Endothelial cell of umbilical vein (primary cell): ENCODE measurements at regions not wholly inside any gene's neighbourhood (a gene's known extent, or its start where the extent isn't known, plus 50 kb on each side); places are given as distances from the start of the nearest gene placed in this dataset.

Experiments
- BruUV-seq: library from RNA; stranded (reverse); fragments of 400-500 nt; replicated peaks from 2 replicates; lab custom pipeline; 2021; lab: Mats Ljungman, UMichigan
- CTCF ChIA-PET: fragments of 300-600, 350-600 bp; sonication (Branson Sonifier 250); formaldehyde crosslinking; loops from one replicate; lab custom pipeline; 2021; ENCODE audit warnings: antibody characterized with exemption, inconsistent platforms; lab: Charles Lee
- POLR2A ChIA-PET: fragments of 300-600, 350-600 bp; sonication (Branson Sonifier 250); formaldehyde crosslinking; loops from one replicate; lab custom pipeline; 2021; ENCODE audit warnings: antibody characterized with exemption, inconsistent platforms; lab: Charles Lee
- DNase-seq: peaks from one replicate; pipeline ENCODE4 v3.0.0-alpha.2; 2011; ENCODE audit warnings: low read depth, low spot score
- FAIRE-seq: peaks from 2 replicates; lab custom pipeline; 2011; peaks lifted over from hg19 to GRCh38; lab: Jason Lieb, UNC
- H2AFZ ChIP-seq: 2 replicates; pipeline ENCODE4 v1.6.0; 2012; ENCODE audit warnings: low read depth, low read length, control low read depth, inconsistent platforms
- H3K27ac ChIP-seq: 2 replicates; pipeline ENCODE4 v1.5.1; 2011; ENCODE audit warnings: low read depth, mild to moderate bottlenecking, control low read depth, low read length, moderate library complexity; ENCODE audit not compliant: insufficient read depth
- H3K27me3 ChIP-seq, 2 experiments: 2 replicates each; pipeline versions ENCODE4 v1.6.0 to v1.6.1; 2011; ENCODE audit warnings: low read length in 2 of 2, mixed read lengths in 1 of 2; ENCODE audit not compliant: control insufficient read depth in 2 of 2, insufficient read depth in 2 of 2
- H3K36me3 ChIP-seq, 2 experiments: 2 replicates in 1 of 2; 3 replicates in 1 of 2; pipeline ENCODE4 v1.5.1; 2011; ENCODE audit warnings: low read length in 2 of 2, mild to moderate bottlenecking in 1 of 2, moderate library complexity in 1 of 2; ENCODE audit not compliant: control insufficient read depth in 2 of 2, insufficient read depth in 2 of 2; ENCODE audit errors: extremely low read depth in 1 of 2
- H3K4me1 ChIP-seq: 3 replicates; pipeline ENCODE4 v1.5.1; 2011; ENCODE audit warnings: mild to moderate bottlenecking, low read length; ENCODE audit not compliant: control insufficient read depth, insufficient read depth; ENCODE audit errors: extremely low read depth
- H3K4me2 ChIP-seq: 2 replicates; pipeline ENCODE4 v1.6.1; 2011; ENCODE audit warnings: low read length, control low read depth, mixed read lengths; ENCODE audit not compliant: insufficient read depth
- H3K4me3 ChIP-seq, 3 experiments: fragments of 200-600 bp in 1 of 3; sonication (generic), shearing (Covaris generic) in 1 of 3; replicated peaks in 1 of 3; 2 replicates each; pipeline ENCODE4 v1.5.1; 2011 to 2016; ENCODE audit warnings: control low read depth in 3 of 3, low read length in 3 of 3, mild to moderate bottlenecking in 2 of 3, inconsistent platforms in 1 of 3, low read depth in 1 of 3, moderate library complexity in 1 of 3; ENCODE audit not compliant: insufficient read depth in 1 of 3
- H3K79me2 ChIP-seq: 2 replicates; pipeline ENCODE4 v1.6.0; 2012; ENCODE audit warnings: low read length, inconsistent platforms; ENCODE audit not compliant: control insufficient read depth, insufficient read depth
- H3K9ac ChIP-seq: replicated peaks from 2 replicates; pipeline ENCODE3; 2011; ENCODE audit warnings: low read length, control low read depth; ENCODE audit not compliant: insufficient read depth; ENCODE audit errors: extremely low read depth
- H3K9me1 ChIP-seq: replicated peaks from 3 replicates; pipeline ENCODE4 v1.6.0; 2011; ENCODE audit warnings: mild to moderate bottlenecking, low read length; ENCODE audit not compliant: control insufficient read depth, insufficient read depth; ENCODE audit errors: extremely low read depth
- H3K9me3 ChIP-seq: replicated peaks from 2 replicates; pipeline ENCODE4 v1.5.1; 2012; ENCODE audit warnings: low read length, inconsistent platforms; ENCODE audit not compliant: control insufficient read depth, insufficient read depth
- H4K20me1 ChIP-seq: replicated peaks from 2 replicates; pipeline ENCODE3; 2011; ENCODE audit warnings: mild to moderate bottlenecking, low read length; ENCODE audit not compliant: control insufficient read depth, insufficient read depth; ENCODE audit errors: extremely low read depth
- EZH2 ChIP-seq: IDR thresholded peaks from 2 replicates; pipeline ENCODE4 v1.6.1; 2012; ENCODE audit warnings: borderline replicate concordance, low read depth, mild to moderate bottlenecking, moderate library complexity, low read length, inconsistent platforms; ENCODE audit not compliant: severe bottlenecking
- FOS ChIP-seq: IDR thresholded peaks from 2 replicates; pipeline ENCODE4 v1.6.1; 2011; ENCODE audit warnings: mild to moderate bottlenecking, low read length, moderate library complexity, borderline replicate concordance; ENCODE audit not compliant: insufficient read depth
- GATA2 ChIP-seq: IDR thresholded peaks from 2 replicates; pipeline ENCODE4 v1.7.0; 2011; ENCODE audit warnings: low read depth, mild to moderate bottlenecking, moderate library complexity, mixed read lengths, low read length; ENCODE audit not compliant: insufficient read length, insufficient read depth
- JUN ChIP-seq: IDR thresholded peaks from 2 replicates; pipeline ENCODE4 v1.6.1; 2011; ENCODE audit warnings: borderline replicate concordance, low read depth; ENCODE audit not compliant: insufficient read length, insufficient read depth
- MYC ChIP-seq: IDR thresholded peaks from one replicate; pipeline ENCODE4 v1.6.1; 2011; ENCODE audit warnings: mild to moderate bottlenecking, low read depth, low read length
- POLR2A ChIP-seq: IDR thresholded peaks from 2 replicates; pipeline ENCODE4 v1.6.1; 2012; ENCODE audit warnings: low read depth, mild to moderate bottlenecking, control low read depth, low read length
- POLR2AphosphoS5 ChIP-seq: IDR thresholded peaks from 2 replicates; pipeline ENCODE4 v1.6.1; 2012; ENCODE audit warnings: low read depth, mild to moderate bottlenecking, control low read depth, low read length, moderate library complexity; ENCODE audit not compliant: insufficient read depth
- dilution Hi-C: fragments of 300-500 bp; cut with MboI; formaldehyde crosslinking; loops from one replicate; pipeline ENCODE4 v1.15.0; 2019; ENCODE audit warnings: low sequenced_read_pairs; ENCODE audit not compliant: extremely low pct_ligation_motif_present
- intact Hi-C: fragments of 100-400 bp; cut with micrococcal nuclease; formaldehyde crosslinking; loops from one replicate; pipeline ENCODE4 v1.10.0; 2022
- TF ChIP-seq, protein P1 (sequence below), 2 donors: IDR thresholded peaks; 1 replicate in 1 of 2; 2 replicates in 1 of 2; pipeline ENCODE4 v1.5.1; 2011; ENCODE audit warnings: low read length in 2 of 2, mild to moderate bottlenecking in 2 of 2, moderate library complexity in 2 of 2, control low read depth in 1 of 2, inconsistent platforms in 1 of 2, low read depth in 1 of 2; ENCODE audit not compliant: insufficient read depth in 1 of 2; ENCODE audit errors: extremely low read depth in 1 of 2
- TF ChIP-seq, protein P2 (sequence below): IDR thresholded peaks from 2 replicates; pipeline ENCODE4 v1.6.1; 2011; ENCODE audit not compliant: insufficient read depth, insufficient read length

- H3K4me2 ChIP-seq = no peak overlapping the region
- no peaks in the 10 kb centered on the region for H3K9me1 ChIP-seq
- DNase-seq = peak; percentile 55
- no TSS peak for BruUV-seq
- no peak overlapping the region for H3K4me3 ChIP-seq
- dilution Hi-C loops = loop anchor here (25.0 kb wide), 1 partner anchor 136 kb away; no protein-coding TSS in a partner anchor
- no peaks in the 10 kb centered on the region for H3K4me1 ChIP-seq
- H3K9ac ChIP-seq = no peak overlapping the region
- no peaks in the 10 kb centered on the region for H3K36me3 ChIP-seq
- no peaks in the 10 kb centered on the region for H4K20me1 ChIP-seq
- intact Hi-C loops = loop anchor here (1.0 to 10.0 kb wide), 2 partner anchors 121 to 1068 kb away; no protein-coding TSS in a partner anchor
- H3K79me2 ChIP-seq = no peaks in the 10 kb centered on the region
- peak; percentile 83 for FAIRE-seq
- CTCF ChIA-PET = interaction anchor here (0.7 to 10.8 kb wide), 7 partner anchors 70 to 776 kb away, joined by 3 to 249 read pairs (median 3); no protein-coding TSS in a partner anchor
- POLR2A ChIA-PET = no interaction called here
- H3K9me3 ChIP-seq = no peaks in the 10 kb centered on the region
- TF ChIP-seq, protein P1, sequence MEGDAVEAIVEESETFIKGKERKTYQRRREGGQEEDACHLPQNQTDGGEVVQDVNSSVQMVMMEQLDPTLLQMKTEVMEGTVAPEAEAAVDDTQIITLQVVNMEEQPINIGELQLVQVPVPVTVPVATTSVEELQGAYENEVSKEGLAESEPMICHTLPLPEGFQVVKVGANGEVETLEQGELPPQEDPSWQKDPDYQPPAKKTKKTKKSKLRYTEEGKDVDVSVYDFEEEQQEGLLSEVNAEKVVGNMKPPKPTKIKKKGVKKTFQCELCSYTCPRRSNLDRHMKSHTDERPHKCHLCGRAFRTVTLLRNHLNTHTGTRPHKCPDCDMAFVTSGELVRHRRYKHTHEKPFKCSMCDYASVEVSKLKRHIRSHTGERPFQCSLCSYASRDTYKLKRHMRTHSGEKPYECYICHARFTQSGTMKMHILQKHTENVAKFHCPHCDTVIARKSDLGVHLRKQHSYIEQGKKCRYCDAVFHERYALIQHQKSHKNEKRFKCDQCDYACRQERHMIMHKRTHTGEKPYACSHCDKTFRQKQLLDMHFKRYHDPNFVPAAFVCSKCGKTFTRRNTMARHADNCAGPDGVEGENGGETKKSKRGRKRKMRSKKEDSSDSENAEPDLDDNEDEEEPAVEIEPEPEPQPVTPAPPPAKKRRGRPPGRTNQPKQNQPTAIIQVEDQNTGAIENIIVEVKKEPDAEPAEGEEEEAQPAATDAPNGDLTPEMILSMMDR (IDR thresholded peaks at IDR 0.05; ENCODE audit: extremely low read depth in 1 of 2, insufficient read depth in 1 of 2, low read depth in 1 of 2, low read length in 2 of 2) = peak; percentile 66 to 71
- TF ChIP-seq MYC = no peak
- H3K27me3 ChIP-seq = peaks cover 17 to 25% of the 10 kb centered on the region in 2 experiments
- no peak overlapping the region for H2AFZ ChIP-seq
- H3K27ac ChIP-seq = no peak overlapping the region
These were observed 82.3 kb downstream of the RCN1 start for GRCh38 chr11:32172848-32173834.

DNA sequence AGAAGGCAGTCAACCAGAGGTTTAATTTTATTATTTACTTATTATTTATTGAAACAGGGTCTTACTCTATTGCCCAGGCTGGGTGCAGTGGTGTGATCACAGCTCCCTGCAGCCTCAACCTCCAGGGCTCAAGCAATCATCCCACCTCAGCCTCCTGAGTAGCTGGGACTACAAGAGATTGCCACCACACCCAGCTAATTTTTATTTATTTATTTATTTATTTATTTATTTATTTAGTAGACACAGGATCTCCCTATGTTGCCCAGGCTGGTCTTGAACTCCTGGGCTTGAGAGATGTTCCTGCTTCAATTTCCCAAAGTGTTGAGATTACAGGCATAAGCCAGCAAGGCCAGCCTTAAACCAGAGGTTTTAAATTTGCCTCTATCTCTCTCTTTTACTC is 83.1 kb downstream of the RCN1 start:
- Histone ChIP-seq H3K27me3 (peaks cover 13 to 22% of the 10 kb centered on the region in 2 experiments), H3K79me2 (no peaks in the 10 kb centered on the region), H3K4me2 (no peak overlapping the region), H4K20me1 (no peaks in the 10 kb centered on the region), H3K36me3 (no peaks in the 10 kb centered on the region), H3K9me3 (no peaks in the 10 kb centered on the region), H3K4me1 (no peaks in the 10 kb centered on the region), H3K9ac (no peak overlapping the region), H3K9me1 (no peaks in the 10 kb centered on the region), H3K27ac (no peak overlapping the region), H3K4me3 (no peak overlapping the region), H2AFZ (no peak overlapping the region)
- dilution Hi-C loops (loop anchor here (25.0 kb wide), 1 partner anchor 137 kb away; no protein-coding TSS in a partner anchor), intact Hi-C loops (loop anchor here (1.0 to 10.0 kb wide), 2 partner anchors 122 to 1069 kb away; no protein-coding TSS in a partner anchor)
- FAIRE-seq (peak; percentile 42), DNase-seq (no peak)
- POLR2A ChIA-PET = no interaction called here
- BruUV-seq = no TSS peak
- TF ChIP-seq FOS = no peak
- no peak for TF ChIP-seq EZH2
- no peak for TF ChIP-seq GATA2
- TF ChIP-seq, protein P2, sequence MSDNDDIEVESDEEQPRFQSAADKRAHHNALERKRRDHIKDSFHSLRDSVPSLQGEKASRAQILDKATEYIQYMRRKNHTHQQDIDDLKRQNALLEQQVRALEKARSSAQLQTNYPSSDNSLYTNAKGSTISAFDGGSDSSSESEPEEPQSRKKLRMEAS = no peak
- TF ChIP-seq JUN = no peak
- no peak for TF ChIP-seq MYC
- TF ChIP-seq, protein P1 (IDR thresholded peaks at IDR 0.05; ENCODE audit: extremely low read depth in 1 of 2, insufficient read depth in 1 of 2, low read depth in 1 of 2, low read length in 2 of 2) = no peak
- TF ChIP-seq POLR2A = no peak
- TF ChIP-seq POLR2AphosphoS5 = no peak
- CTCF ChIA-PET = interaction anchor here (0.7 to 10.8 kb wide), 5 partner anchors 70 to 777 kb away, joined by 3 to 249 read pairs (median 4); no protein-coding TSS in a partner anchor
